HEK293 (cell line): ENCODE measurements at regions not wholly inside any gene's neighbourhood (a gene's known extent, or its start where the extent isn't known, plus 50 kb on each side); places are given as distances from the start of the nearest gene placed in this dataset.

ENCODE experiments used
- CTCF ChIA-PET: fragments of 350-600 bp; formaldehyde crosslinking; extraction: SDS; loops from one replicate; lab custom pipeline; 2021; ENCODE audit warnings: antibody characterized with exemption; lab: Yijun Ruan, JAX
- POLR2A ChIA-PET: fragments of 300-600 bp; formaldehyde crosslinking; extraction: SDS; loops from one replicate; lab custom pipeline; 2020; ENCODE audit warnings: antibody characterized with exemption, inconsistent platforms; lab: Yijun Ruan, JAX
- H3K27ac ChIP-seq: fragments of 200-500 bp; sonication (Bioruptor generic); 2 replicates; pipeline ENCODE4 v1.5.1; 2014; ENCODE audit warnings: low read depth, low read length, control low read depth, inconsistent platforms; ENCODE audit errors: extremely low read depth
- H3K36me3 ChIP-seq, 2 experiments: fragments of 200-500 bp in 1 of 2; sonication (Bioruptor generic) in 1 of 2; 1 replicate in 1 of 2; 2 replicates in 1 of 2; pipeline ENCODE4 v1.5.1; 2014 to 2017; ENCODE audit warnings: inconsistent platforms in 2 of 2, low read length in 2 of 2; ENCODE audit not compliant: control insufficient read depth in 2 of 2, insufficient read depth in 1 of 2
- H3K4me1 ChIP-seq: fragments of 200-500 bp; sonication (Bioruptor generic); 2 replicates; pipeline ENCODE4 v1.5.1; 2014; ENCODE audit warnings: mild to moderate bottlenecking, low read length, inconsistent platforms; ENCODE audit not compliant: control insufficient read depth, insufficient read depth
- H3K4me3 ChIP-seq: 2 replicates; pipeline ENCODE4 v1.5.1; 2011; ENCODE audit warnings: low read depth, mild to moderate bottlenecking, control low read depth, low read length, moderate library complexity
- H3K9me3 ChIP-seq: fragments of 200-500 bp; sonication (Bioruptor generic); 2 replicates; pipeline ENCODE4 v1.5.1; 2014; ENCODE audit warnings: low read depth, low read length, inconsistent platforms; ENCODE audit not compliant: control insufficient read depth, insufficient read depth
- BCL11B ChIP-seq: fragments of 450-650 bp; formaldehyde crosslinking; IDR thresholded peaks from 2 replicates; pipeline ENCODE4 v1.5.1; 2016; ENCODE audit warnings: low read depth, missing biosample characterization, missing genetic modification characterization
- EGR2 ChIP-seq: fragments of 450-650 bp; formaldehyde crosslinking; IDR thresholded peaks from 2 replicates; pipeline ENCODE4 v1.5.1; 2016; ENCODE audit warnings: low read depth, missing biosample characterization, missing genetic modification characterization
- ELK4 ChIP-seq: IDR thresholded peaks from 2 replicates; pipeline ENCODE4 v1.6.1; 2011; ENCODE audit warnings: mild to moderate bottlenecking, low read depth, low read length, borderline replicate concordance
- HOXD13 ChIP-seq: sonication (generic); formaldehyde crosslinking; IDR thresholded peaks from 2 replicates; pipeline ENCODE4 v1.8.0; 2022; ENCODE audit warnings: missing genetic modification reagents, borderline replicate concordance
- KLF10 ChIP-seq: fragments of 450-650 bp; IDR thresholded peaks from 2 replicates; pipeline ENCODE4 v1.5.1; 2018; ENCODE audit warnings: missing biosample characterization, mild to moderate bottlenecking, missing genetic modification characterization
- OSR2 ChIP-seq: fragments of 450-650 bp; formaldehyde crosslinking; IDR thresholded peaks from 2 replicates; pipeline ENCODE4 v1.5.1; 2016; ENCODE audit warnings: missing biosample characterization, missing genetic modification characterization
- YY2 ChIP-seq: fragments of 450-650 bp; formaldehyde crosslinking; IDR thresholded peaks from 2 replicates; pipeline ENCODE4 v1.5.1; 2016; ENCODE audit warnings: missing biosample characterization, missing genetic modification characterization
- ZBTB7A ChIP-seq: fragments of 450-650 bp; formaldehyde crosslinking; IDR thresholded peaks from 2 replicates; pipeline ENCODE4 v1.5.1; 2016; ENCODE audit warnings: low read depth, missing biosample characterization, missing genetic modification characterization
- ZNF148 ChIP-seq: fragments of 450-650 bp; formaldehyde crosslinking; IDR thresholded peaks from 2 replicates; pipeline ENCODE4 v1.5.0; 2017; ENCODE audit warnings: missing biosample characterization, missing genetic modification characterization, borderline replicate concordance
- ZNF211 ChIP-seq: fragments of 450-650 bp; formaldehyde crosslinking; IDR thresholded peaks from 2 replicates; pipeline ENCODE4 v1.5.1; 2016; ENCODE audit warnings: low read depth, missing biosample characterization, missing genetic modification characterization
- ZNF221 ChIP-seq: fragments of 450-650 bp; formaldehyde crosslinking; IDR thresholded peaks from 2 replicates; pipeline ENCODE4 v1.5.1; 2017; ENCODE audit warnings: missing biosample characterization, missing genetic modification characterization, borderline replicate concordance
- ZNF266 ChIP-seq: fragments of 450-650 bp; formaldehyde crosslinking; IDR thresholded peaks from 2 replicates; pipeline ENCODE4 v1.5.1; 2016; ENCODE audit warnings: missing biosample characterization, missing genetic modification characterization, low read depth
- ZNF335 ChIP-seq: fragments of 450-650 bp; formaldehyde crosslinking; conservative IDR thresholded peaks from 2 replicates; pipeline ENCODE4 v1.5.1; 2016; ENCODE audit warnings: missing biosample characterization, missing genetic modification characterization
- ZNF350 ChIP-seq: fragments of 450-650 bp; formaldehyde crosslinking; IDR thresholded peaks from 2 replicates; pipeline ENCODE4 v1.5.0; 2017; ENCODE audit warnings: missing biosample characterization, mild to moderate bottlenecking, missing genetic modification characterization
- ZNF423 ChIP-seq: fragments of 450-650 bp; formaldehyde crosslinking; IDR thresholded peaks from 2 replicates; pipeline ENCODE4 v1.5.1; 2016; ENCODE audit warnings: missing biosample characterization, missing genetic modification characterization
- ZNF426 ChIP-seq: fragments of 450-650 bp; formaldehyde crosslinking; IDR thresholded peaks from 2 replicates; pipeline ENCODE4 v1.5.1; 2017; ENCODE audit warnings: missing biosample characterization, missing genetic modification characterization, mild to moderate bottlenecking, inconsistent platforms, moderate library complexity
- ZNF449 ChIP-seq: fragments of 450-650 bp; formaldehyde crosslinking; IDR thresholded peaks from 2 replicates; pipeline ENCODE4 v1.5.1; 2017; ENCODE audit warnings: missing biosample characterization, mild to moderate bottlenecking, missing genetic modification characterization, moderate library complexity
- ZNF473 ChIP-seq: fragments of 450-650 bp; formaldehyde crosslinking; IDR thresholded peaks from 2 replicates; pipeline ENCODE4 v1.5.1; 2017; ENCODE audit warnings: missing biosample characterization, missing genetic modification characterization
- ZNF510 ChIP-seq: fragments of 450-650 bp; formaldehyde crosslinking; IDR thresholded peaks from 2 replicates; pipeline ENCODE4 v1.5.1; 2018; ENCODE audit warnings: mild to moderate bottlenecking, missing genetic modification characterization, missing biosample characterization; ENCODE audit not compliant: insufficient replicate concordance
- ZNF621 ChIP-seq: fragments of 450-650 bp; formaldehyde crosslinking; IDR thresholded peaks from 2 replicates; pipeline ENCODE4 v1.5.1; 2017; ENCODE audit warnings: missing biosample characterization, missing genetic modification characterization
- ZNF704 ChIP-seq: fragments of 450-650 bp; formaldehyde crosslinking; IDR thresholded peaks from 2 replicates; pipeline ENCODE4 v1.5.1; 2016; ENCODE audit warnings: missing biosample characterization, missing genetic modification characterization
- ZSCAN4 ChIP-seq: fragments of 450-650 bp; formaldehyde crosslinking; IDR thresholded peaks from 2 replicates; pipeline ENCODE4 v1.5.1; 2017; ENCODE audit warnings: missing biosample characterization, missing genetic modification characterization

- ChIA-PET POLR2A (no interaction called here), CTCF (interaction anchor here (0.6 to 2.7 kb wide), 10 partner anchors 19 to 1966 kb away, joined by 3 to 13 read pairs (median 4); no protein-coding TSS in a partner anchor)
- H3K9me3 ChIP-seq = no peaks in the 10 kb centered on the region
- no peak overlapping the region for H3K4me3 ChIP-seq
- no peaks in the 10 kb centered on the region for H3K4me1 ChIP-seq
- no peak overlapping the region for H3K27ac ChIP-seq
- H3K36me3 ChIP-seq = no peaks in the 10 kb centered on the region
- TF ChIP-seq ZNF423 (no peak), ZNF473 (tag by site-specific recombination) (no peak), BCL11B (tag by site-specific recombination) (no peak), ZNF266 (no peak), ZBTB7A (tag by site-specific recombination) (no peak), ELK4 (no peak)
Observed at GRCh38 chr12:98227162-98227561, 288.2 kb upstream of the TMPO start.

- CTCF ChIA-PET = interaction anchor here (0.6 to 2.7 kb wide), 3 partner anchors 126 to 1241 kb away, joined by 3 to 13 read pairs (median 4); no protein-coding TSS in a partner anchor
- Histone ChIP-seq H3K4me1 (no peaks in the 10 kb centered on the region), H3K27ac (no peak overlapping the region), H3K9me3 (no peaks in the 10 kb centered on the region), H3K4me3 (no peak overlapping the region), H3K36me3 (no peaks in the 10 kb centered on the region)
- TF ChIP-seq KLF10 (tag by site-specific recombination) (no peak), ZNF704 (no peak), ZNF449 (tag by site-specific recombination) (no peak), ZNF350 (tag by site-specific recombination) (no peak), ZNF221 (no peak)
- POLR2A ChIA-PET = no interaction called here
Observed at GRCh38 chr12:98228683-98229539, 286.5 kb upstream of the TMPO start.

- H3K36me3 ChIP-seq = no peaks in the 10 kb centered on the region
- H3K9me3 ChIP-seq = no peaks in the 10 kb centered on the region
- H3K4me3 ChIP-seq = no peak overlapping the region
- no peaks in the 10 kb centered on the region for H3K4me1 ChIP-seq
- ChIA-PET CTCF (interaction anchor here (0.6 kb wide), 1 partner anchor 1242 kb away, joined by 4 read pairs; no protein-coding TSS in a partner anchor), POLR2A (no interaction called here)
- H3K27ac ChIP-seq = no peak overlapping the region
- TF ChIP-seq OSR2 (tag by site-specific recombination) = no peak
- no peak for TF ChIP-seq ZSCAN4 (tag by site-specific recombination)
- no peak for TF ChIP-seq ZNF148 (tag by site-specific recombination)
- TF ChIP-seq ZNF335 = no peak
- TF ChIP-seq HOXD13 (CRISPR knock-in tag) = no peak
- no peak for TF ChIP-seq ZNF211
- no peak for TF ChIP-seq ZNF621 (tag by site-specific recombination)
- TF ChIP-seq EGR2 (tag by site-specific recombination) = no peak
- TF ChIP-seq YY2 = no peak
- no peak for TF ChIP-seq ZNF510 (tag by site-specific recombination)
- TF ChIP-seq ZNF426 = no peak
Observed at GRCh38 chr12:98229540-98229924, 285.9 kb upstream of the TMPO start.
